GM19023 (cell line): ENCODE measurements at regions not wholly inside any gene's neighbourhood (a gene's known extent, or its start where the extent isn't known, plus 50 kb on each side); places are given as distances from the start of the nearest gene placed in this dataset.
"Not testable (repeated sequence)": the region's sequence is repeated elsewhere in the genome, so short reads cannot be mapped to it uniquely, and the experiment has no call there.

Source experiments
- ATAC-seq: cut with Tn5 transposase; IDR thresholded peaks from one replicate; pipeline ENCODE4 v1.9.1; 2021; ENCODE audit warnings: mild to moderate bottlenecking, moderate library complexity; ENCODE audit not compliant: unreplicated experiment

- ATAC-seq: no peak
Measured at GRCh38 chr13:82294226-82294625, 1588.0 kb downstream of the SLITRK1 start.

DNA sequence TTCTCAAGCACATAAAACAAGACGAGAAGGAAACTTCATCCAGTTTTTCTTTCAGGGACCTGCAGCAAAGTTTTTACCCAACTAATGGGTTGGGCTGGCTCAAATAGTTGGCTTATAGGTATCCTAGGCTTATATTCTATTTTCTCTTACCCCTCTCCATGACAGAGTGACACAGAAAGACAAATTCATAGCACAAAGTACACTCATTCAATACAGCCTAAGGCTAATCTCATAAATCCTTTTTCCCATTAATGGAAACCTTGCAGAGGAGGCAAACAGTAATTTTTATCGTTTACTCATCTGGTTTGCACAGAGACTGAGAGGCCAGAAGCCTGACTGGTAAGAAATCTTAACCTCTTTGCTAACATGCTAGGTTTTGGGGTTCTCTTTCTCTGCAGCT is 1589.9 kb downstream of the SLITRK1 start:
- ATAC-seq: no peak

- no peak for ATAC-seq
Measured at GRCh38 chr13:82291852-82292251, 1590.4 kb downstream of the SLITRK1 start.

GRCh38 chr13:82275644-82276043 is 1606.6 kb downstream of the SLITRK1 start:
- ATAC-seq: no peak

GRCh38 chr13:82259284-82259683 is 1623.0 kb downstream of the SLITRK1 start:
- ATAC-seq: no peak

- ATAC-seq: no peak
Measured at GRCh38 chr13:82257790-82258507, 1624.3 kb downstream of the SLITRK1 start.

DNA sequence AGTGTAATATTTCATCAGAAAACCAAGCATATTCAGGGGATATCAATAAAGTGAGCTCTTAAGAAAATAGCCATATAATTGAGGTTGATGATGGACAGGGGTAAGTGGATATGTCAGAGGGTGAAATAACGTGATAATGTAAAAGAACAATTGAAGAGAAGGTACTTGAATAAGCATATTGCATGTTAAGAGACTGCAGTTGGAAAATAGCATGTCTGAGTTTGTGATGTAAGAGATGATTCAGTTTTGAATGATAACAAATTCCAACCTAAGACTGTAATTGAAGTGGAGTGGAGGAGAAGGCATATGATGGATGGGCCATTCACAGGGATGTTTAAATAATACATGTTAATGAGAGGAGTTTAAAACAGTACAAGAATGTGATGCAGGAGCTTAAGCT is 1633.5 kb downstream of the SLITRK1 start:
- no peak for ATAC-seq

GRCh38 chr13:82245860-82246259 is 1636.4 kb downstream of the SLITRK1 start:
- ATAC-seq: no peak

GRCh38 chr13:82224806-82225205 is 1657.5 kb downstream of the SLITRK1 start:
- no peak for ATAC-seq

DNA sequence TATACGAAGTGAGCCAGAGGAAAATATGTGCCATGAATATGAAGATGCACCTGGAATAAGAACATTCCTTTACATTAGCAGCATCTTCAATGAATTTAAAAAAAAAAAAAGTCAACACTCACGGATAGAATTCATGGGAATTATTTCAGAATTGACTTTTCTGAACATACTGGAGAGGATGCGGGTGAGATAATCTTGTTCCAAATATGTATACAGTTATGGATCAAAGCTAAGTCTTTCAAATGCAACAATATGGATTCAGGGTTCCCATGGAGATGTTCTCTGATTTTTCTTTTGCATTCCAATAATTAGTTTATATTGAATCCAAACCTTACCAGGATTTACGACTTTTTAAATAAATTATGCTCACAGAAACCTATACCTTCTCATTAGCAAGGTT is 1660.7 kb downstream of the SLITRK1 start:
- ATAC-seq: no peak

GRCh38 chr13:82220641-82221040 is 1661.6 kb downstream of the SLITRK1 start:
- no peak for ATAC-seq

GRCh38 chr13:82216165-82216564 is 1666.1 kb downstream of the SLITRK1 start:
- no peak for ATAC-seq

DNA sequence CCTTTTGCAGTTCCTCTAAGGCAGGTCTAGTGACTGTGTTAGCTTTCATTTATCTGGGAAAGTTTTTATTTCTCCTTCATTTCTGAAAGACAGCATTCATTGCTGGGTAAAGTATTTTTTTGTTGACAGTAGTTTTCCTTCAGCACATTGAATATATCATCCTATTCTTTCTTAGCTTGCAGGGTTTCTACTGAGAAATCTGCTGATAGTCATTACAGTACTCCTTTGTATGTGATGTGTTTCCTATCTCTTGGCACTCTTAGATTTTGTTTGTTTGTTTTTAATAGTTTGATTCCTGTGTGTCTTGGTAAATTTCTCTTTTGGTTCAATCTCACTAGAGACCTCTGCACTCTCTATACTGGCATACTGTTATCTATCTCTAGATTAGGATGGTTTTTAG is 1667.9 kb downstream of the SLITRK1 start:
- ATAC-seq: no peak

DNA sequence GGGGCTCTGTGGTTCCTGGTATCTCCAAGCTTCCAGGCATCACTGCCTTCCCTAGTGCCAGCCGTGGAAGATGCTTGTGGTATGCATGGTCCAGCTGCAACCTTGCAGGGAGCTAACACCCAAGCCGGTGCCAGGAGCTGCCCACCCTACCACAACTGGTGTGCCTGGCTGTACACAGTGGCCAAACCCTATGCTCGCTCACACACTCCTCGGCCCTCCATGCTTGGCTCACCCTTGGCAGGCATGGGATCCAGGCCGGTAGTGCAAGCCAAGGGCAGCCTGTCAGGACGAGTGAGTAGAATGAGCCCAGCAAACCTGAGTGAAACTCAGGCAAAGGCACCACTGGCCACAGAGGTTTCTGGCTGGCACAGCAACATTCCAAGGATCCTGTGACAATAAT is 1676.0 kb downstream of the SLITRK1 start:
- no peak for ATAC-seq

DNA sequence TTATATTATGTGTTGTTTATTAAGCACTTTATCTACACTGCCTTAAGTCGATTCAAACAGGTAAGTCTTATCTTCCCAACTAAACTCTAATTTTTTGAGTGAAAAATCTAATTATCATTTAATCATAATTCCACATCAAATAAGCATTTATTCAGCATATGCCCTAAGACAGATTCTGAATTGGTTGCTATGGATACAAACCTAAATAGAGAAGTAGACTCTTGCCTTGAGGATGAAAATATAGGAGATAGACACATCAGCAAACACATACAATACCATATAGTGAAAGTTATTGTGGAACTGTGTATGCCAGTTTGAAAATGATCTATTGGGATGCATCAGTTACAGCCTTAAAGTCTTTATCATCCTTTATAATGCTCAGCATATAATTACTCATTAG is 1679.9 kb downstream of the SLITRK1 start:
- ATAC-seq: no peak

DNA sequence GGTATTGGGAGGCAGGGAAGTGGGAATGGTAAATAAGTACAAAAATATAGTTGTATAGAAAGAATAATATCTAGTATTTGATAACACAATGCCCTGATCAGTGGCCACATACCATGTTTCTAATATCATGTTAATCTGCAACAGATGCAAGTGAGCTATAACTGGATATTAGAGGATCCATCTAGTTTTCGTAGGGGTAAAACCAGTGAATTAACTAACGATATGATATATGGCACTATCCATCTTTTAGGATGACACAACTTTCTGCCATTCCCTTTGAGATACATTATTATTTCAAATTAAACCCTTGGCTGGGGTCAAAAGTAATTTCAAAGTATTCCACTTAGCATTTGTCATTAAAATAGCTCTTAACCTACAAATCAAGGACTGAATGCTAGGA is 1686.2 kb downstream of the SLITRK1 start:
- ATAC-seq: no peak

DNA sequence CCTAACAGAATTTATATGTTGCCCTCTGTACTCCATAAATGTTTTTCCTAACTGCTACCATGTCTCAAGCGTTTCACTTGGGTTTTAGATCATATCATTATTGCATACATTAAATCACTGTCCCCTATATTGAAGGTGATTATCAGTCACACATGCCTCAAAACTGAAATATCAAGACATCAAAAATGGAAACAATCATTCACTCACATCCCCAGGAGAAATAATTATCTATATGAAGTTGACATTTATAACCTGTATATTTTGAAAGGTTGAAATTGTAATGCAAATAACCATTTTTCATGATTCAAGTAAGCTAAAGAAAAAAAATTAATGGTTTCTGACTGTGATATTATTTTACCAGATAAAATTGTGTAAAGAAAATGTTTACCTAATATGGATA is 1695.0 kb downstream of the SLITRK1 start:
- no peak for ATAC-seq

GRCh38 chr13:82176751-82177150 is 1705.5 kb downstream of the SLITRK1 start:
- ATAC-seq: no peak

GRCh38 chr13:82165396-82166174 is 1716.7 kb downstream of the SLITRK1 start:
- no peak for ATAC-seq

DNA sequence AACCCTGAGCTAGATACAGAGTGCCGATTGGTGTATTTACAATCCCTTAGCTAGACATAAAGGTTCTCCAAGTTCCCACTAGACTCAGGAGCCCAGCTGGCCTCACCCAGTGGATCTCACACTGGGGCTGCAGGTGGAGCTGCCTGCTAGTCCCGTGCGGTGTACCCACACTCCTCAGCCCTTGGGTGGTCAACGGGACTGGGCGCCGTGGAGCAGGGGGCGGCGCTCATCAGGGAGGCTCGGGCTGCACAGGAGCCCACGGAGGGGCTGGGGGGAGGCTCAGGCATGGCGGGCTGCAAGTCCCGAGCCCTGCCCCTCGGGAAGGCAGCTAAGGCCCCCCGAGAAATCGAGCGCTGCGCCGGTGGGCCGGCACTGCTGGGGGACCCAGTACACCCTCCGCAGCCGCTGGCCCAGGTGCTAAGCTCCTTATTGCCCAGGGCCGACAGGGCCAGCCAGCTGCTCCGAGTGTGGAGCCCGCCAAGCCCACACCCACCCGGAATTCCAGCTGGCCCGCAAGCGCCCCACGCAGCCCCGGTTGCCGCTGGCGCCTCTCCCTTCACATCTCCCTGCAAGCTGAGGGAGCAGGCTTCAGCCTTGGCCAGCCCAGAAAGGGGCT is 1717.4 kb downstream of the SLITRK1 start:
- not testable (repeated sequence) for ATAC-seq

- no peak for ATAC-seq
Measured at GRCh38 chr13:82147526-82147925, 1734.7 kb downstream of the SLITRK1 start.

GRCh38 chr13:82136880-82137279 is 1745.4 kb downstream of the SLITRK1 start:
- no peak for ATAC-seq
